HCT116 (cell line): ENCODE measurements at regions not wholly inside any gene's neighbourhood (a gene's known extent, or its start where the extent isn't known, plus 50 kb on each side); places are given as distances from the start of the nearest gene placed in this dataset.

Source experiments
- ATAC-seq: fragments of 200-7000 bp; cut with Tn5 transposase; 2 replicates; pipeline ENCODE4 v1.9.1; 2020; ENCODE audit warnings: mild to moderate bottlenecking, moderate library complexity
- BruUV-seq: library from RNA; stranded (reverse); fragments of 400-500 nt; replicated peaks from 2 replicates; lab custom pipeline; 2021; lab: Mats Ljungman, UMichigan
- CTCF ChIA-PET: fragments of 300-600 bp; sonication (Branson Sonifier 250); formaldehyde crosslinking; loops from one replicate; lab custom pipeline; 2021; ENCODE audit warnings: antibody characterized with exemption; lab: Charles Lee
- POLR2A ChIA-PET: fragments of 300-600, 350-600 bp; sonication (Branson Sonifier 250); formaldehyde crosslinking; loops from one replicate; lab custom pipeline; 2021; ENCODE audit warnings: antibody characterized with exemption; lab: Charles Lee
- RAD21 ChIA-PET, 2 experiments: fragments of 300-600 bp; sonication (Branson Sonifier 250); formaldehyde crosslinking; loops; one replicate each; lab custom pipeline; 2023; ENCODE audit warnings: low total read pairs in 2 of 2; ENCODE audit not compliant: uncharacterized antibody in 2 of 2, unreplicated experiment in 2 of 2, low non-redundant PET in 1 of 2; lab: Charles Lee
- DNase-seq: peaks from one replicate; pipeline ENCODE4 v3.0.0-alpha.2; 2010; ENCODE audit warnings: low read depth, low spot score
- H2AFZ ChIP-seq: fragments of 200-600 bp; shearing (Covaris generic), sonication (generic); 2 replicates; pipeline ENCODE4 v1.6.1; 2017; ENCODE audit warnings: low read depth, mixed run types, mixed read lengths, antibody characterized with exemption, low read length; ENCODE audit not compliant: poor library complexity, severe bottlenecking
- H3K27ac ChIP-seq: 2 replicates; pipeline ENCODE4 v1.5.1; 2012; ENCODE audit warnings: low read depth, low read length
- H3K27me3 ChIP-seq: fragments of 200-600 bp; sonication (generic); 2 replicates; pipeline ENCODE4 v1.6.1; 2016; ENCODE audit warnings: mixed run types, low read length, mixed read lengths; ENCODE audit not compliant: insufficient read depth
- H3K36me3 ChIP-seq, 2 experiments: fragments of 200-500 bp in 1 of 2; fragments of 200-600 bp in 1 of 2; sonication (Bioruptor generic) in 1 of 2; sonication (generic) in 1 of 2; 2 replicates each; pipeline versions ENCODE4 v1.5.1 to v1.6.1; 2014 to 2016; ENCODE audit warnings: low read length in 2 of 2, inconsistent platforms in 1 of 2, mixed read lengths in 1 of 2, mixed run types in 1 of 2; ENCODE audit not compliant: insufficient read depth in 2 of 2, control insufficient read depth in 1 of 2
- H3K4me1 ChIP-seq, 2 experiments: fragments of 200-600 bp in 1 of 2; sonication (generic) in 1 of 2; 2 replicates each; pipeline versions ENCODE4 v1.5.1 to v1.6.1; 2012 to 2017; ENCODE audit warnings: low read length in 2 of 2, inconsistent platforms in 1 of 2, mild to moderate bottlenecking in 1 of 2, mixed read lengths in 1 of 2, mixed run types in 1 of 2, moderate library complexity in 1 of 2; ENCODE audit not compliant: insufficient read depth in 2 of 2, control insufficient read depth in 1 of 2
- H3K4me2 ChIP-seq: fragments of 200-600 bp; sonication (generic); 2 replicates; pipeline ENCODE4 v1.6.1; 2017; ENCODE audit warnings: mixed run types, low read length, mixed read lengths
- H3K4me3 ChIP-seq, 2 experiments: fragments of 200-600 bp in 1 of 2; sonication (generic) in 1 of 2; replicated peaks in 1 of 2; 2 replicates each; pipeline ENCODE4 v1.5.1; 2011 to 2016; ENCODE audit warnings: low read length in 2 of 2, control low read depth in 1 of 2, low read depth in 1 of 2, mild to moderate bottlenecking in 1 of 2, mixed read lengths in 1 of 2, mixed run types in 1 of 2
- H3K79me2 ChIP-seq: fragments of 200-600 bp; sonication (generic); 2 replicates; pipeline ENCODE4 v1.6.1; 2017; ENCODE audit warnings: mild to moderate bottlenecking, mixed run types, low read length, moderate library complexity, mixed read lengths; ENCODE audit not compliant: insufficient read depth
- H3K9ac ChIP-seq: fragments of 200-600 bp; sonication (generic); 2 replicates; pipeline ENCODE4 v1.6.1; 2016; ENCODE audit warnings: low read length, mixed read lengths
- H3K9me2 ChIP-seq: fragments of 200-600 bp; sonication (generic), shearing (Covaris generic); 2 replicates; pipeline ENCODE4 v1.6.1; 2017; ENCODE audit warnings: mixed run types, mild to moderate bottlenecking, moderate library complexity; ENCODE audit not compliant: insufficient read depth
- H3K9me3 ChIP-seq, 2 experiments: fragments of 200-500 bp in 1 of 2; fragments of 200-600 bp in 1 of 2; sonication (Bioruptor generic) in 1 of 2; sonication (generic) in 1 of 2; 2 replicates each; pipeline ENCODE4 v1.6.1; 2014 to 2017; ENCODE audit warnings: low read length in 2 of 2, mixed read lengths in 2 of 2, inconsistent platforms in 1 of 2, low read depth in 1 of 2, mild to moderate bottlenecking in 1 of 2, mixed run types in 1 of 2, moderate library complexity in 1 of 2; ENCODE audit not compliant: control insufficient read depth in 1 of 2, insufficient read depth in 1 of 2
- H4K20me1 ChIP-seq: fragments of 200-600 bp; sonication (generic), shearing (Covaris generic); 2 replicates; pipeline ENCODE4 v1.6.1; 2017; ENCODE audit warnings: mixed run types, mild to moderate bottlenecking, moderate library complexity; ENCODE audit not compliant: insufficient read depth
- EZH2 ChIP-seq: fragments of 200-600 bp; sonication (generic); IDR thresholded peaks from 2 replicates; pipeline ENCODE4 v1.6.1; 2017; ENCODE audit warnings: antibody characterized with exemption, mixed run types
- JUND ChIP-seq: IDR thresholded peaks from 2 replicates; pipeline ENCODE4 v1.6.1; 2012
- MAX ChIP-seq: IDR thresholded peaks from 2 replicates; pipeline ENCODE4 v1.6.1; 2012
- POLR2AphosphoS5 ChIP-seq: IDR thresholded peaks from 2 replicates; pipeline ENCODE4 v1.6.1; 2011; ENCODE audit warnings: mild to moderate bottlenecking, low read depth, low read length, moderate library complexity
- REST ChIP-seq: IDR thresholded peaks from 2 replicates; pipeline ENCODE4 v1.6.1; 2012; ENCODE audit warnings: low read depth
- intact Hi-C: fragments of 100-400 bp; cut with micrococcal nuclease; formaldehyde crosslinking; loops from 2 replicates; pipeline ENCODE4 v1.10.0; 2022

GRCh38 chr1:58839147-58839795, 55.4 kb upstream of the JUN start:
- no peak overlapping the region for H2AFZ ChIP-seq
- no peak overlapping the region for H3K27ac ChIP-seq
- H4K20me1 ChIP-seq = no peaks in the 10 kb centered on the region
- no peak overlapping the region for H3K9ac ChIP-seq
- H3K36me3 ChIP-seq = no peaks in the 10 kb centered on the region
- no peaks in the 10 kb centered on the region for H3K27me3 ChIP-seq
- CTCF ChIA-PET = interaction anchor here (1.3 kb wide), 1 partner anchor 10 kb away, joined by 3 read pairs; no protein-coding TSS in a partner anchor
- H3K4me1 ChIP-seq = 0 out of 4 replicates have a peak, but pooled peaks cover 0 to 5% of the 10 kb centered on the region in 2 experiments
- H3K4me2 ChIP-seq = no peak overlapping the region
- H3K4me3 ChIP-seq = no peak overlapping the region
- no peak for DNase-seq
- no peak for ATAC-seq
- POLR2A ChIA-PET = no interaction called here
- intact Hi-C loops = no loop called here
- H3K9me3 ChIP-seq = no peaks in the 10 kb centered on the region
- RAD21 ChIA-PET = no interaction called here
- BruUV-seq = no TSS peak
- H3K9me2 ChIP-seq = no peaks in the 10 kb centered on the region
- TF ChIP-seq MAX = no peak
- no peak for TF ChIP-seq EZH2
- TF ChIP-seq REST = no peak
- no peak for TF ChIP-seq POLR2AphosphoS5
- TF ChIP-seq JUND = no peak
- H3K79me2 ChIP-seq = no peaks in the 10 kb centered on the region
